ENCODE measurements at regions not wholly inside any gene's neighbourhood (a gene's known extent, or its start where the extent isn't known, plus 50 kb on each side); places are given as distances from the start of the nearest gene placed in this dataset.
"Not testable (repeated sequence)": the region's sequence is repeated elsewhere in the genome, so short reads cannot be mapped to it uniquely, and the experiment has no call there.

DNA sequence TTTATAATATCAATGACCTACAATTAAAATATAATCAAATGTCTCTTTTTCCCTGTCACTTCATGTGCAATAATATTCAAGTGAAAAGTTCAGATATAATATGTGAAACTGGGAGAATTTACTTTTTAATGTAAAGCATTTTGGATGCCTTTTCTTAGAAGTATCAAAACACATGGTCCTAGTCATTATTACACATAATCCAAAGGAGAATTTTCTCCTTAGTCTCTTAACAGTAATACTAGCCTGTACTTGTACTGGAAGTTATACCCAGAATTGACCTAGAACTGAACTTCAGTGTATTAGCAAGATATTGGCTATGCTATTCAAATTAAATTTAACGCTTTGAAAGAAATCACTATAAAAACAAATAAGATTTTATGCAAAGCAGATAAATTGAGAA is 842.6 kb upstream of the MANEA start:
- in situ Hi-C loops (cut with HindIII; ENCODE audit: low pct_unique_long_range_greater_than_20kb, low sequenced_read_pairs) = no loop called here
- no peak for DNase-seq (ENCODE audit: low read depth, low spot score)

DNA sequence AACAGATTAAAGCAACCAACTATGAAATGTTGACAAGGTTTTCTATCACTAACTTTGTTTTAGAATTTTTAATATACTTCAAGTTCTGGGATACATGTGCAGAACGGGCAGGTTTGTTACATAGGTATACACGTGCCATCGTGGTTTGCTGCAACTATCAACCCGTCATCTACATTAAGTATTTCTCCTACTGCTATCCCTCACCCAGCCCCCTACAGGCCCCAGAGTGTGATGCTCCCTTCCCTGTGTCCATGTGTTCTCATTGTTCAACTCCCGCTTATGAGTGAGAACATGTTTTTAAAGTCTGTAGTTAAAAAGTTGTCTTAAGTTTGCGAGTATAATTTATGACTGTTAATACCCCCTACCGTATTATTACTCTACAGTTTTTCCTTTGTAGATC is 844.3 kb upstream of the MANEA start:
- in situ Hi-C loops (cut with HindIII; ENCODE audit: low pct_unique_long_range_greater_than_20kb, low sequenced_read_pairs) = no loop called here

DNA sequence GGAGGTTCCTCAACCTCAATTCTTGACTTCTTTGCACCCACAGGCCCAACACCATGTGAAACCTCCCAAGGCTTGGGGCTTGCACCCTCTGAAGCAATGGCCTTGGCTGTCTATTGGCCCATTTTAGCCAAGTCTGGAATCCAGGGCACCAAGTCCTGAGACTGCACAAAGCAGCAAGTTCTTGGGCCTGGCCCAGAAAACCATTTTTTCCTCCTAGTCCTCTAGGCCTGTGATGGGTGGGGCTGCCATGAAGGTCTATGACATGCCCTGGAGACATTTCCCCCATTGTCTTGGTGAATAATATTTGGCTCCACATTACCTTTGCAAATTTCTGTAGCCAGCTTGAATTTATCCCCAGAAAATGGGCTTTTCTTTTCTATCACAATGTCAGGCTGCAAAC is 849.6 kb upstream of the MANEA start:
- DNase-seq (ENCODE audit: low read depth, low spot score) = no peak
- in situ Hi-C loops (cut with HindIII; ENCODE audit: low pct_unique_long_range_greater_than_20kb, low sequenced_read_pairs) = no loop called here

More for the DNA sequence above, 844.3 kb upstream of the MANEA start:
- DNase-seq (ENCODE audit: low read depth, low spot score) = peak; percentile 14

DNA sequence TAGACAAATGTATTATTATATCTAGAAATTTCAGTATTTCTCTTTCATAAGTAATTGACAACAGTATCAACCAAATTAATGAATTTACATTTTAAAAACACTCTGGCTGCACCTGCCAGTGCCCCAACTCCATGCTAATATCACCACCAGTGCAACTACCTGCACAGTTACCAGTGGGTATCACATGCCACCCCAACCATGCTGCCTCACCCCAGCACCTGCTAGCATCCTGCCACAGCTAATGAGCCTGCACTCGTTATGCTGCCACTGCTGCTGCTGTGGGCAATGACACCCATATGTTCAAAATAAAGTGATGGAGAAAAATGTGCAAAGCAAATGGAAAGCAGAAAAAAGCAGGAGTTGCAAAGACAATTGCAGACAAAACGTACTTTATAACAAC is 855.9 kb upstream of the MANEA start:
- in situ Hi-C loops (cut with HindIII; ENCODE audit: low pct_unique_long_range_greater_than_20kb, low sequenced_read_pairs) = no loop called here

DNA sequence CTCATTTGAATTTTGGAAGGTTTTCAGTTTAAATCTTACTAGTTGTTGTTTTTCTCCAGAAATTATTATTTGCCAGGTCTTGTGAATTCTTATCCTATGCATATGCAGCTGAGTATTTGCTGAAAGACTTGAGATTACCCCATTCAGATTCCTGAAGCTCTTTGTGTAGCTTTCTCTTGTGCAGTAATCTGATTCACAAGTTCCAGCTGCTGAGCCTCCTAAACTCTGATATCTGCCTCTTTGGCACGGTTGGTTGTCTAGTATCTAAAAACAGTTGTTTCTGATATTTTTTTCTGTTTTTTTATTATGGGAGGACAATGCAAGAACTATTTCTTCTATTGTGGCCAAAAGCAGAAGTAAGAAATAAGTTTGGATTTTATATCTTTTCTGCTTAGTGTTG is 863.9 kb upstream of the MANEA start:
- no peak for DNase-seq (ENCODE audit: low read depth, low spot score)
- in situ Hi-C loops (cut with HindIII; ENCODE audit: low pct_unique_long_range_greater_than_20kb, low sequenced_read_pairs) = no loop called here

More for the DNA sequence above, 855.9 kb upstream of the MANEA start:
- DNase-seq (ENCODE audit: low read depth, low spot score) = no peak

DNA sequence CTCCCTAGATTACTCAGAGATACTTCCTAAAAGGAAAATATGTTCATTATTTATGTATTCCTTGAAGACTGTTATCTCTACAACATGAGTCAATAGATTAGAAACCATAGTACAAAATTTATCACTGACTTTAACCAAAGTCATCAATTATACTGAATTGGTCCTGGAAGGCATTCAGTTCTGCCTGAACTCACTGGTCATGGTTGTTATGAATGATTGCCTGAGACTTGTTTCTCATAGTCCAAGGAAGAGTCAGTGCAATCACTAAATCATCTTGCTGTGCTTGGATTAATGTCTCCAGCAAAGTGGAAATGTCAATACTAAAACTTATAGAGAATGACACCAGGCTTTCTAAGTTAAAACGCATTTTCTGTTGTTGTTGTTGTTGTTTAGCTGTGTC is 878.6 kb upstream of the MANEA start:
- DNase-seq (ENCODE audit: low read depth, low spot score) = no peak
- in situ Hi-C loops (cut with HindIII; ENCODE audit: low pct_unique_long_range_greater_than_20kb, low sequenced_read_pairs) = no loop called here

DNA sequence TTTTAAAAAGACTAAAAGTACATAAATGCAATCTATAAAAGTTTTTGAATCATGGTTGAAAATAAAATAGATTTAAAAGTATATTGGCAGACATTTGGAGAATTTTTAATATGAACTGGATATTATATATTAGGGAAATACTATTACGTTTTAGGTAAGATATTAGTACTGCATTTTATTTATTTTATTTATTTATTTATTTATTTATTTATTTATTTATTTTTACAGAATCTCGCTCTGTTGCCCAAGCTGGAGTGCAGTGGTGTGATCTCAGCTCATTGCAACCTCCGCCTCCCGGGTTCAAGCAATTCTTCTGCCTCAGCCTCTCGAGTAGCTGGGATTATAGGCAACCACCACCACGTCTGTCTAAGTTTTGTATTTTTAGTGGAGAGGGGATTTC is 890.1 kb upstream of the MANEA start:
- in situ Hi-C loops (cut with HindIII; ENCODE audit: low pct_unique_long_range_greater_than_20kb, low sequenced_read_pairs); DNase-seq (ENCODE audit: low read depth, low spot score): not testable (repeated sequence)

DNA sequence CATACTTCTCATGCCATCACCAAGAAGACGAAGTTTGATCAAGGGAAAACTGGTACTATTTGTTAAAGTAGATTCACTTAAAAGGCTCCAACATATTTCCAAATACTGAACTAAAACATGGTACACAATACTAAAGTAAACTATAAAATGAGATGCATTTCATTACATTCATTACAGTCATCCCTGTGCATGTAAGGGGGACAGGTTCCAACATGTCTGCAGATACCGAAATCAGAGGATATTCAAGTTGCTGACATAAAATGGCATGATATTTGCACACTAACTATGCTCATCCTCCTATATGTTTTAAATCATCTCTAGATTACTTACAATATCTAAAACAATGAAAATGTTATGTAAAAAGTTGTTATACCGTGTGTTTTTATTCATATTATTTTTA is 893.9 kb upstream of the MANEA start:
- in situ Hi-C loops (cut with HindIII; ENCODE audit: low pct_unique_long_range_greater_than_20kb, low sequenced_read_pairs) = no loop called here
- DNase-seq (ENCODE audit: low read depth, low spot score) = no peak

DNA sequence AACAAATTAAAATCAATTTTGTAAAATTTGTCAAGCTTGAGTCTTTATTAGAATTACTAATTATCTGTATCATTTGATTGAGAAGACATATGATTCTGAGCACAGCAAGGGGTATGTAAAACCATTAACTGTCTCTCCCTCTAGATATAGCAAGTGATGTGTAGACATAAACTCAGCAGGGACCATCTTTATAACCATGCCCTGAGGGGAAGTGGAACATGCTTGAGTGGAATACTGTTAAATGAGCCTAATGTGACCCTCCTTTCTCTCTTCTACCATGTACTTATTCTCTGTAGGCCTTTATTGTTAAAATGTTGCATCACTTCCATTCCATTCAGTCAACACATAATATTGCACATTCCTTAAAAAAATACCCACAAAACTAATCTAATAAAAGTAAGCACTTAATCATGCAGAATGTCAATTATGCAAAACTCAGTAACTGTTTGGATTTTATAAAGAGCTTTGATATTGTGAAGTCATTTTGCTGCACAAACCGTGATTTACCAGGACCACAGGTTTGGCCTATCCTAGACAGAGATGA is 896.6 kb upstream of the MANEA start:
- in situ Hi-C loops (cut with HindIII; ENCODE audit: low pct_unique_long_range_greater_than_20kb, low sequenced_read_pairs) = no loop called here
- DNase-seq (ENCODE audit: low read depth, low spot score) = no peak

DNA sequence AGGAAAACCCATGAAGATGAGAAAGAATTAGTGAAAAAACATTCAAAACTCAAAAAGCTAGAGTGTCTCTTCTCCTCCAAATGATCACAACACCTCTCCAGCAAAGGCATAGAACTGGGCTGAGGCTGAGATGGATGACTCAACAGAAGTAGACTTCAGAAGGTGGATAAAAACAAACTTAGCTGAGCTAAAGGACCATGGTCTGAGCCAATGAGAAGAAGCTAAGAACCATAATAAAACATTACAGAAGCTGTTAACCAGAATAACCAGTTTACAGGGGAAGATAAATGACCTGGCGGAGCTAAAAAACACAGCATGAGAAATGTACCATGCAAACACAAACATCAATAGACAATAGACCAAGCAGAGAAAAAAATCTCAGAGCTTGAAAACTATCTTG is 904.1 kb upstream of the MANEA start:
- in situ Hi-C loops (cut with HindIII; ENCODE audit: low pct_unique_long_range_greater_than_20kb, low sequenced_read_pairs) = no loop called here
- DNase-seq (ENCODE audit: low read depth, low spot score) = no peak

DNA sequence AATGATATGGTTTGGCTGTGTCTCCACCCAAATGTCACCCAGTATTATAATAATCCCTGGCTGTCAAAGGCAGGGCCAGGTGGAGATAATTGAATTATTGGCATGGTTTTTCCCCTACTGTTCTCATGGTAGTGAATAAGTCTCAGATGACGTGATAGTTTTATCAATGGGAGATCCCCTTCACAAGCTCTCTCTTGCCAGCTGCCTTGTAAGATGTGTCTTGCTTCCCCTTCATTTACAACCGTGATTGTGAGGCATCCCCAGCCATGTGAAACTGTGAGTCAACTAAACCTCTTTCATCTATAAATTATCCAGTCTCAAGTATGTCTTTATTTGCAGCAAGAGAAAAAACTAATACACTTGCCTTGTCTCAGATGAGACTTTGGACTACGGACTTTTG is 907.3 kb upstream of the MANEA start:
- no peak for DNase-seq (ENCODE audit: low read depth, low spot score)
- in situ Hi-C loops (cut with HindIII; ENCODE audit: low pct_unique_long_range_greater_than_20kb, low sequenced_read_pairs) = no loop called here

DNA sequence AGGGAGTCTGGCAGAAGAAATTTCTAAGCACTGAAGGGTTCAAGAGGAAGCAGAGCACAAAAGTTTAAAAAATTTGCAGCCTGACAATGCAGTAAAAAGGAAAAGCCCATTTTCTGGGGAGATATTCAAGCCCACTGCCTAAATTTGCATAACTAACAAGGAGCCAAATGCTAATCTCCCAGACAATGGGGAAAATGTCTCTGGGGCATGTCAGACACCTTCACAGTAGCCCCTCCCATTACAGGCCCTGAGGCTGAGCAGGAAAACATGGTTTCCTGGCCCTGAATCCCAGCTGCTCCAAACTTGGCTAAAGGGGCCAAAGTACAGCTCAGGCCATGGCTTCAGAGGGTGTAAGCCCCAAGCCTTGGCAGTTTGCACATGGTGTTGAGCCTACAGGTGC is 908.5 kb upstream of the MANEA start:
- no peak for DNase-seq (ENCODE audit: low read depth, low spot score)
- in situ Hi-C loops (cut with HindIII; ENCODE audit: low pct_unique_long_range_greater_than_20kb, low sequenced_read_pairs) = no loop called here

DNA sequence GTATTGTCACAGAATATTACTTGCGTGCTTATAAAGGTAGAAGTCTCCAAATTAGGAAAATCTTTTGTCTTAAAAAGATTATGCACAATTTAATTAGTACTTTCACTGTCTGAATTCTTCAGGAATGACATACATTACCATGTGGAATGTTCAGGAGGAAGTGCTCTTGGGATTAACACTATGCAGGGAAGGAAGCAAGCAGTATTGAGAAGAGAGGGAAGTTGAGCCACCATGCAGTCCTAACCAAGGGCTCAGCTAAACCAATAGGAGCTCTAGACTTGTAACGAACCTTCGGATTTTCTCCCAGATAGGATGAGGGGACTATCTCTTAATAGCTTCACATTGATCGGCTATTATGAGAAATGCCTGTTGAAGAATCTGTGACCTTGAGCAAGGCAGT is 918.4 kb upstream of the MANEA start:
- in situ Hi-C loops (cut with HindIII; ENCODE audit: low pct_unique_long_range_greater_than_20kb, low sequenced_read_pairs) = no loop called here
- no peak for DNase-seq (ENCODE audit: low read depth, low spot score)

DNA sequence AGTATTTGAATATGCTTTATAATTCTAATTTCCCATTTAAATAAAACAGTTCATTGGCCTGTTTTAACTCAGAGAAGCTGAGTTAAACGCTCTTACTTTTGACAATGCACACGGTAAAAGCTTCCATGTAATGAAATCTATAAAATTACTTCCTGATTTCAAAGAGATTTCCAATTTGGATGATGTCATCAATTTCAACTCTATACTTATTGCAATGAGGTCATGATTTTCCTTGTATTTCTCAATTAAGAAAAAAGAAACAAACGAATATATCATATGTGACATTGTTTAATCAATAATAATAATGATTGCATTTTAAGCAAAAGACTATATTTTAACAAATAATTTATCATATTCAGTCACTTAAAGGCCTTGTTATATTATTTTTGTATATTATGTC is 926.1 kb upstream of the MANEA start:
- in situ Hi-C loops (cut with HindIII; ENCODE audit: low pct_unique_long_range_greater_than_20kb, low sequenced_read_pairs) = no loop called here
- DNase-seq (ENCODE audit: low read depth, low spot score) = no peak

DNA sequence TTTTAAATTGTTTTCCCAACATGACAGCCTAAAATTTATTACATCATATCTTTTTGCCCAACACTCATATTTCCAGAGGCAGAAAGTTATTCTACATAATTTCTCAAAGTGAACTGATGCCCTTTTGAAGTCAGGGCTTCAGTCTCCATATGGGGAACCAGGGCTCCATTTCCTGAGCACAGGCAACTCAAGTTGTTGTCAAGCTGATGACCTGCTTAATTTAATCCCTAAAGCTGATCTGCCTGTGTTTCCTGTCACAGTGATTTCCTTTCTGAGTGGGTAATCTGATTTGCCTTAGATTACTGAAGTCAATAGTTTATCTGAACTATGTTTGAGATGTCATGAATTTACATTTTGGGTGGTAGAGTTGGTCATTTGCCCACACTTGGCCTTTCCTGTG is 932.1 kb upstream of the MANEA start:
- in situ Hi-C loops (cut with HindIII; ENCODE audit: low pct_unique_long_range_greater_than_20kb, low sequenced_read_pairs) = no loop called here
- no peak for DNase-seq (ENCODE audit: low read depth, low spot score)

DNA sequence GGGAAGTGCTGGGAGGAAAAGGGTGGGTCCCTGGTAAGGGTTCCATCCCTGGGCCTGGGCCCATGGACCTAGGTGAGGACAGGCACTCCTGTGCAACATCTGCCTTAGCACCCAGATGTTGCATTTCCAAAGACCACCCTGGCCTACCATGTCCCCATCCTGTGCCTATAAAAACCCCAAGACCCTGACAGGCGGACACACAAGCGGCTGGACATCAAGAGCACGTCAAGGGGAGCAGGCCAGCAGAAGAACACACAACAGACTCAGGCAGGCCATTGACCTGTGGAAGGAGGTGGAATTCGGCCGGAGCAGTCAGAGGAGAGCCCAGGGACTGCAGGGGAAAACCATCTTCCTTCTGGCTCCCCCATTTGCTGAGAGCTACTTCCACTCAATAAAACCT is 937.8 kb upstream of the MANEA start:
- DNase-seq (ENCODE audit: low read depth, low spot score) = no peak
- in situ Hi-C loops (cut with HindIII; ENCODE audit: low pct_unique_long_range_greater_than_20kb, low sequenced_read_pairs) = no loop called here

DNA sequence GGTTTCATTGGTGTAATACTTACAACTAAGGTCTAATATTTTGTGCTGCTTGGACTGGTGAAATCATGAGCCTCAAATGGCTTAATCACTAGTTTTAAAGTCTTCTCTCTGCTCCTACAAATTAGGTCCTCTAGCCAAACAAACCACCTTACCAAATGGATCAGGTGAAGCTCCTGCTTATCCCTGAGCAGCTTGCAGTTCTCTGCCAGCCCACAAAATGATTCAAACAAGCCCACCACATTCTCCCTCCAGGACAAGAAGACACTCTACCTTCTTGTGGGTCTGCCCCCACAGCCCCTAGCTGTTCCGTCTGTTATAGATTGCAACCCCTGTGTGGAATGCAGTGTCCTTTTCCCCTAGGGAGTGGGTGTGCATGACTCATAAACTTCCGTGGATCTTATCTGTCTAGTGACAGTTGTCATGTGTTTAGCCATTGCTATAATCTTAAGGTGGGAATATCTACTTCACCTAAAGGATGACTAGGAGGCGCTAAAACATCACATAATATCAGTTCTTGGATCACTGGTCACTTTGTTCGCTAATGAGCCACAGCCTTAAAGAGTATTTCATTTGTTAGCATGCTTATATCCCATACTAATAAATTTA is 940.5 kb upstream of the MANEA start:
- peak; percentile 57 for DNase-seq (ENCODE audit: low read depth, low spot score)
- in situ Hi-C loops (cut with HindIII; ENCODE audit: low pct_unique_long_range_greater_than_20kb, low sequenced_read_pairs) = no loop called here

DNA sequence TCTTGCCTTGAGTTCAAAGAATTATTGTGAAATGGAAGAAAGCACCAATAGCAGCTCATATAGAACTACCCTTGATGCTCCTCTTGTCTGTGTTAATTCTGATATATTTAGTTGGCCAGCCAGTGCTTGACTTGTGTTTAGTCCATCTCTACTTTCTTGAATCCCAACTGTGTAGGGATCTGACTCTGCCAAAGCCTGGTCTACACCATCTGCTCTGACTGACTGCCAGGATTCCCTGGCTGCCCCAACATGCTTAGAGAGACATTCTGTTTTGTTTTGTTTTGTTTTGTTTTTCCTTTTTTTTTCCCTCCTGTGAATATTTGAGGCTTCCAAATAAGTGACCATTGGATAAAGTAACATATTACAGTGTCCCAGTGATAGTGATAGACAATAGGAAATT is 953.7 kb upstream of the MANEA start:
- in situ Hi-C loops (cut with HindIII; ENCODE audit: low pct_unique_long_range_greater_than_20kb, low sequenced_read_pairs) = no loop called here
- DNase-seq (ENCODE audit: low read depth, low spot score) = no peak

DNA sequence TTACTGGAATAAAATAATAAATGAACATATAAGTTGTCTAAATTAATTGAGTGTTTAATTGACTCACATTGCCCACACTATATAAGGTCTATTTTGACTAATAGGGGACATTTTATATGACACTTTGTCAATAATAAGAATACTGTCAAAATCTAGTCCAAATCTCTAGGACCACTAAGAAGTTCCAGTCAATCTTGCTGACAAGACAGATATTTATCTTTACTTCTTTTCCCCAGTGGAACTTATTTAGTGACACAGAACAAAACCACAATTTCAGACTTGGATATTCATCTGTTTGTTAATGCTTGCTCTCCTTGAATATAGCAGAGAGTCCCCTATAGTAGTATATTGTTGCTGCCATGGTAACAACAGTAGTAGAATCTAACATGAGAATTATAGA is 954.6 kb upstream of the MANEA start:
- no peak for DNase-seq (ENCODE audit: low read depth, low spot score)
- in situ Hi-C loops (cut with HindIII; ENCODE audit: low pct_unique_long_range_greater_than_20kb, low sequenced_read_pairs) = no loop called here

DNA sequence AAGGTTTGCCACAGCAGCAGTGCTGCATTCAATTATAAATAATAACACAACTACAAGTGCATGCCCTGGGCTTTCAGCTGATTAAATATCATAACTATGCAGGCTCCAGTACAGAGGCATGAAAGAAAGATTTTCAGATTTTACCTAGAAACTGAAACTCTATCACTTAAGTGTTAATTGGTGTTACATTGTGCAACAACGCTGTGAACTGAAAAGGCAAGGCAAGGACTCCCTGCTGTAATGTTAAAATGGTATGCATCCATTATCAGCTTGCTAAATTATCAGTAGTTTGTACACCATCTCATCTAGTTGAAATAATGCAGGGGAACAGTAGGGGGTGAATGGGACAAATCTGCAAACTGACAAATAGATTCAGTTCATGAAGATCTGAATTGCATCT is 976.7 kb upstream of the MANEA start:
- DNase-seq (ENCODE audit: low read depth, low spot score) = no peak
- in situ Hi-C loops (cut with HindIII; ENCODE audit: low pct_unique_long_range_greater_than_20kb, low sequenced_read_pairs) = no loop called here
